ENCODE measurements at regions not wholly inside any gene's neighbourhood (a gene's known extent, or its start where the extent isn't known, plus 50 kb on each side); places are given as distances from the start of the nearest gene placed in this dataset.
A peak's percentile ranks its signal among the peaks of the same experiment; 100 is the strongest.

GRCh38 chr7:54115028-54115763, 427.0 kb upstream of the VSTM2A start:
- Histone ChIP-seq H3K9me3 (replicated peaks in 1 of 11) (peaks cover 0 to 8% (median 0%) of the 10 kb centered on the region in 11 experiments; a peak in 1 of 22 replicates), H3K27me3 (no peaks in the 10 kb centered on the region), H3K9ac (no peak overlapping the region), H3K4me3 (no peak overlapping the region), H4K20me1 (no peaks in the 10 kb centered on the region), H3K36me3 (no peaks in the 10 kb centered on the region), H3K27ac (no peak overlapping the region), H3K4me1 (peaks cover 0 to 22% (median 17%) of the 10 kb centered on the region in 10 experiments; a peak in 16 of 20 replicates), H3K4me2 (peak overlapping the region in 1 of 11 experiments; percentile 20; a peak in 1 of 22 replicates)
- TF ChIP-seq Cebpa-rat (IDR thresholded peaks at IDR 0.05), result no peak

GRCh38 chr7:54116956-54117355, 425.2 kb upstream of the VSTM2A start:
- no peaks in the 10 kb centered on the region for H3K27me3 ChIP-seq
- H3K4me1 ChIP-seq, result peaks cover 0 to 9% (median 7%) of the 10 kb centered on the region in 10 experiments; a peak in 16 of 20 replicates
- no peaks in the 10 kb centered on the region for H4K20me1 ChIP-seq
- H3K27ac ChIP-seq, result no peak overlapping the region
- no peaks in the 10 kb centered on the region for H3K36me3 ChIP-seq
- no peak overlapping the region for H3K4me3 ChIP-seq
- no peak overlapping the region for H3K9ac ChIP-seq
- H3K4me2 ChIP-seq, result no peak overlapping the region
- H3K9me3 ChIP-seq (replicated peaks in 1 of 11), result peaks cover 0 to 8% (median 0%) of the 10 kb centered on the region in 11 experiments; a peak in 2 of 22 replicates
- no peak for TF ChIP-seq Cebpa-rat (IDR thresholded peaks at IDR 0.05)

- H3K9ac ChIP-seq, result no peak overlapping the region
- H3K4me3 ChIP-seq, result no peak overlapping the region
- H3K4me2 ChIP-seq, result no peak overlapping the region
- peaks cover 0 to 18% (median 7%) of the 10 kb centered on the region in 11 experiments; a peak in 7 of 22 replicates for H3K9me3 ChIP-seq (replicated peaks in 1 of 11)
- no peaks in the 10 kb centered on the region for H3K36me3 ChIP-seq
- H4K20me1 ChIP-seq, result no peaks in the 10 kb centered on the region
- no peak overlapping the region for H3K27ac ChIP-seq
- no peaks in the 10 kb centered on the region for H3K27me3 ChIP-seq
- no peaks in the 10 kb centered on the region for H3K4me1 ChIP-seq
- TF ChIP-seq Cebpa-rat (IDR thresholded peaks at IDR 0.05), result no peak
Measured at GRCh38 chr7:54129035-54129434, 413.1 kb upstream of the VSTM2A start.

DNA sequence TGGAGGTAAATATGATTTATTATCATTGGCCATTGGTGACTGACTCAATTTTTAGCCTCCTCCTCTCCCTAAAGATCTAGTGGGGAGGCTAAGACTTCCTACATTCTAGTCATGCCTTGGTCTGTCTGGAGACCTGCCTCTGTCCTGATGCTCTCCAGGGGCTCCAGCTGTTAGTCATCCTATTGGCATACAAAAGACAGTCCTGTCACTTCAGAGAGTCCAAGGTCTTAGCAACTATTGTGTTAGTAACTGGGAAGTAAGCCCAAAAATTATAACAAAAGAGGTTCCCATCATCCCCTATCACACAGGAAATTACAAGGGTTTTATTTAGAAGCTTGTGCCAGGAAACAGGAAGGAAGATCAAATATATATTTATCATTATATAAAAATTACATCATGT, 400.6 kb upstream of the VSTM2A start:
- peak overlapping the region in 6 of 11 experiments; percentile 16 to 46 (median 33); a peak in 8 of 22 replicates for H3K27ac ChIP-seq
- no peak overlapping the region for H3K9ac ChIP-seq
- no peaks in the 10 kb centered on the region for H4K20me1 ChIP-seq
- no peaks in the 10 kb centered on the region for H3K27me3 ChIP-seq
- H3K9me3 ChIP-seq (replicated peaks in 1 of 11), result peaks cover 0 to 15% (median 0%) of the 10 kb centered on the region in 11 experiments; a peak in 4 of 22 replicates
- 0 out of 20 replicates have a peak overlapping the region, but pooled peaks of 1 of the 10 experiments have one; percentile 5 for H3K4me3 ChIP-seq
- no peak for TF ChIP-seq Cebpa-rat (IDR thresholded peaks at IDR 0.05)
- H3K36me3 ChIP-seq, result no peaks in the 10 kb centered on the region
- H3K4me1 ChIP-seq, result peaks cover 8 to 17% (median 14%) of the 10 kb centered on the region in 10 experiments
- peak overlapping the region; percentile 41 to 74 (median 70) for H3K4me2 ChIP-seq

DNA sequence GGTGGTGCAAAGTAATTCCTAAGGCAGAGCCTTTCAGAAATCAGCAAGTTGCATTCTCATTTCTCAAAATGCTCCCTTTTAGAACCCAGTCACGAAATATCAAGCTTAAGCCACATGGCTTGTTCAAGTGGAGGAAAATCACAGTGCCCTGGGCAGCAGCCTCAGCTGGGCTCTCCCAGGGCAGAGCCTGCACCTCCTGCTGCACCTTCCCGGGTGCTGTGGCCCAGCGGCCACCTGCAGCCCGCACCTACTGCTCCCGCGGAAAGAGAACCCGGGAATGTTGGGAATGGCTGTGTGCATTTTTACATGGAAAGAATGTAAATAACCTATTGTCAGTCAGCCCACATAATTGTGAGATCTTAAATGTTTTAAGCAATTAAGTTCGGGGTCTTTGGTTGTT, 396.5 kb upstream of the VSTM2A start:
- Histone ChIP-seq H3K4me2 (no peak overlapping the region), H3K9me3 (replicated peaks in 1 of 11) (peaks cover 0 to 5% (median 0%) of the 10 kb centered on the region in 11 experiments; a peak in 1 of 22 replicates), H3K36me3 (no peaks in the 10 kb centered on the region), H3K9ac (no peak overlapping the region), H3K27me3 (no peaks in the 10 kb centered on the region), H4K20me1 (no peaks in the 10 kb centered on the region), H3K4me1 (peaks cover 8 to 17% (median 14%) of the 10 kb centered on the region in 10 experiments), H3K27ac (no peak overlapping the region), H3K4me3 (no peak overlapping the region)
- TF ChIP-seq Cebpa-rat (IDR thresholded peaks at IDR 0.05), result no peak

DNA sequence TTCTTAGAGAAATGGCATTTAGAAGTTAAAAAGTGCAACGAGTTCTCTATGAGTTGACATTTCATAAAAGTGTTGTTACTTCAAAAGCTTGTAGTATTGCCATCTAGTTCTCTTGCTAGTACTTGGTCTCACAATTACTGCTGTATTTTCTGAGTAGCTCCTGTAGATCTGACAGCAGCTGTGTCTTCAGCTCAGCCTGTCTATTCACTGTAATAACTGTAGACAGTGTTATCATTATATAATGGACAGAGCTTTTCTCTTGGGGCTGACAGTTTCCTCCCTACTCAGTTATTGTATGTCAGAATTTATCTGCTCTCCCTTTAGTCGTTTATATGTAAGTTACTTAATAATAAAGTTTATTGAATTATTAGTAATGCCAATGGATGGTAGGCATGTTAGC, 388.7 kb upstream of the VSTM2A start:
- Histone ChIP-seq H3K36me3 (no peaks in the 10 kb centered on the region), H3K4me3 (no peak overlapping the region), H3K27ac (no peak overlapping the region), H3K9me3 (replicated peaks in 1 of 11) (no peaks in the 10 kb centered on the region), H3K4me2 (no peak overlapping the region), H3K27me3 (no peaks in the 10 kb centered on the region), H4K20me1 (no peaks in the 10 kb centered on the region), H3K4me1 (no peaks in the 10 kb centered on the region), H3K9ac (no peak overlapping the region)
- no peak for TF ChIP-seq Cebpa-rat (IDR thresholded peaks at IDR 0.05)

DNA sequence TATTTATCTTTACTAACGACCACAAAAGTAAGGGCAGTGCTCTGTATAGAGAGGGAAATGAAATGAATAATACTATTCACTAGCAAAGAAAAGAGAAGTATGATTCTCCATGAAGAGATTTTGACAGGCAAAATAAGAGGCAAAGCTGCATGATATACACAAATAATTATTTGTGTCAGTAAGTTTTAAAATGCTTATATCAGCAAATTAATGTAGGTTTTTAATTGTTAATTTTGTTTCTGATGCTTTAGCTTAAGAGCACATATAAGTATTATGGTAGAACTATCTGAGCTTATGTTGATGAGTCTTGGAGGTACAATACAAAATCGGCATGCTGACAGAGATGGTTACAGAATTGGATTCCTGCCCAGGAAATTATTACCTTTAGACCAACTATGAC, 383.1 kb upstream of the VSTM2A start:
- Histone ChIP-seq H3K4me1 (no peaks in the 10 kb centered on the region), H3K4me2 (no peak overlapping the region), H3K4me3 (no peak overlapping the region), H3K27ac (no peak overlapping the region), H3K9me3 (replicated peaks in 1 of 11) (no peaks in the 10 kb centered on the region; a peak in 1 of 22 replicates), H3K9ac (no peak overlapping the region), H3K36me3 (no peaks in the 10 kb centered on the region), H3K27me3 (no peaks in the 10 kb centered on the region), H4K20me1 (no peaks in the 10 kb centered on the region)
- TF ChIP-seq Cebpa-rat (IDR thresholded peaks at IDR 0.05), result no peak

DNA sequence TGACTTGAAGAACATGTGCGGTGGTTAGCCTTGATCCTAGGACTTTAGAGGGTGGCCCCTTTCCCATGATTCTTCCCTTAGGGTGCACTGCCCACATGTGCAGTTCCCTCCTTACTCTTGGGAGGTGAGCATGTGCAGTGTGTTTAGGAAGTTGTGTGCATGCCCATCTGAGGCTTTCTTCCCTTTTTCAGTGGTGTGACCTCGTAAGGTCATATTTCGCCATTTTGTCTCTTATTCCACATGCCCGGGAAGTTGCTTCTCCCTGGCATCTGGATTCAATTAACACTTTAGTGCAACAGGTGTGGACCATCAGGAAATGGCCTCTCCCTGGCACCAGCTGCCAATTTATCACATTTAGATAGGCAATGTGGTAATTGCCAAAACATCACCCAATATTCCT, 380.6 kb upstream of the VSTM2A start:
- no peaks in the 10 kb centered on the region for H3K27me3 ChIP-seq
- no peak overlapping the region for H3K4me3 ChIP-seq
- no peaks in the 10 kb centered on the region; a peak in 1 of 22 replicates for H3K9me3 ChIP-seq (replicated peaks in 1 of 11)
- H3K36me3 ChIP-seq, result no peaks in the 10 kb centered on the region
- H3K4me1 ChIP-seq, result peaks cover 0 to 9% (median 2%) of the 10 kb centered on the region in 10 experiments; a peak in 10 of 20 replicates
- H3K27ac ChIP-seq, result no peak overlapping the region
- H4K20me1 ChIP-seq, result no peaks in the 10 kb centered on the region
- no peak overlapping the region for H3K4me2 ChIP-seq
- no peak overlapping the region for H3K9ac ChIP-seq
- TF ChIP-seq Cebpa-rat (IDR thresholded peaks at IDR 0.05), result no peak

GRCh38 chr7:54166419-54166818, 375.8 kb upstream of the VSTM2A start:
- Histone ChIP-seq H3K4me2 (peak overlapping the region in 5 of 11 experiments; percentile 2 to 56 (median 39); a peak in 10 of 22 replicates), H3K36me3 (no peaks in the 10 kb centered on the region), H3K9ac (no peak overlapping the region), H4K20me1 (no peaks in the 10 kb centered on the region), H3K27ac (peak overlapping the region in 1 of 11 experiments; percentile 20; a peak in 1 of 22 replicates), H3K9me3 (replicated peaks in 1 of 11) (no peaks in the 10 kb centered on the region; a peak in 1 of 22 replicates), H3K4me1 (peaks cover 0 to 24% (median 4%) of the 10 kb centered on the region in 10 experiments; a peak in 10 of 20 replicates), H3K4me3 (no peak overlapping the region), H3K27me3 (no peaks in the 10 kb centered on the region)
- no peak for TF ChIP-seq Cebpa-rat (IDR thresholded peaks at IDR 0.05)

Measured in BLaER1 treated with 17β-estradiol and CSF1 and Interleukin-3, amounts not matched to agents 10 nM and 100 nM (cell line).